ENCODE measurements at regions not wholly inside any gene's neighbourhood (a gene's known extent, or its start where the extent isn't known, plus 50 kb on each side); places are given as distances from the start of the nearest gene placed in this dataset.

- TF ChIP-seq ARNT (IDR thresholded peaks at IDR 0.05) = no peak
- TF ChIP-seq ZNF580 (CRISPR knock-in tag; IDR thresholded peaks at IDR 0.05; ENCODE audit: borderline replicate concordance, low read depth) = no peak
- TF ChIP-seq CTCF (CRISPR knock-in tag; IDR thresholded peaks at IDR 0.05) = no peak
- TF ChIP-seq IKZF5 (CRISPR knock-in tag; IDR thresholded peaks at IDR 0.05) = no peak
- no peak for TF ChIP-seq CBX1 (IDR thresholded peaks at IDR 0.05; ENCODE audit: low read depth)
Observed at GRCh38 chr2:173834141-173834540, 131.0 kb downstream of the SP3 start.

Data from HepG2 (cell line).